ENCODE measurements at regions not wholly inside any gene's neighbourhood (a gene's known extent, or its start where the extent isn't known, plus 50 kb on each side); places are given as distances from the start of the nearest gene placed in this dataset.

DNA sequence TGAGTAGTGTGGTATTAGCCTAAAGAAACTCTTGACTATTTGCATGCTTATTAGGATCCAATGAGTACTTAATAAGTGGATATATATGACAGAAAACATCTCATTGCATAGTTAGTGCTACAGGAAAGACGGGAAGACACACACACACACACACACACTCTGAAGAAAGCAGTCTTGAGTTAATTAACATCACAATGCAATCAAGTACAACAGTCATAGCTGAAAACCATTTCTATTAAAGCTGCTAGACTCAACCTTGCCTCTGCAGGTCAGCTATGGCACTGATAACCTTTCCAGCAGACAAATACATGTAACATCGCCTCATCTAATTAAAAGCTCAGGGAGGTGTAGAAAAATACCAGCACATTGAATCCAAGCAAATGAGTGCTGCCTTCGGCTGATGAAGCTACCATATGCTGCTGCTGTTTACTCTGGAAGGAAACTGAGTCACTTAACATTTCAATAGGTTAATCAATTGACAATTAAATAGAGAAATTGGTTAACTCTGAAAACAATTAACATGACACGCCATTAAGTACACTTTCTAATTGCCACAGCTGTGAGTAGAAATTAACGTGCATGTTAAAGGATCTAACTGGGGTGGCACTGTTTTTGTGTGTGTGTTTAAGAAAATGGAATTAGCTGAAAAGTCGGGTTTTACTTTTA is 93.2 kb upstream of the OTX2 start:
- DNase-seq (ENCODE audit: low read depth), result no peak

DNA sequence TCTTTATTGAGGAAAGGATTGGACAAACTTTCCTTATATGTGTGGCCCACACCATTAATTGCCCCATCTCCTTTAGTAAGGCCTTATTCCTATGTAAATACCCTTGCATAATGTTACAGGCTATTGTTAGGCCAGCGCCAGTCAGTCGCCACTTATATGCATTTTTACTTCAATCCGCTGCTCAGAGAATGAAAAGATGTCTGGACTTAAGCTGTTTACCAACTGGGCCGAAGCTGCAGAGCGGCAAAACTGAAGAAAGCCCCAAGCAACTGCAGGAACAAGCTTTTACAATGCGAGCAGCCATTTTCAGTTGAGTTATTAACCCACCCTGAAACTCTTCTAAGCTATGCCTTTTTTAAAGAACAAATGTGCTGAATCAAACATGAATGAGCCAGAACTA is 92.1 kb upstream of the OTX2 start:
- no peak for DNase-seq (ENCODE audit: low read depth)

- DNase-seq (ENCODE audit: low read depth), result no peak
Measured at GRCh38 chr14:56900726-56901125, 90.4 kb upstream of the OTX2 start.

- no peak for DNase-seq (ENCODE audit: low read depth)
Measured at GRCh38 chr14:56899829-56900228, 89.5 kb upstream of the OTX2 start.

GRCh38 chr14:56896922-56897321 is 86.6 kb upstream of the OTX2 start:
- DNase-seq (ENCODE audit: low read depth), result no peak

DNA sequence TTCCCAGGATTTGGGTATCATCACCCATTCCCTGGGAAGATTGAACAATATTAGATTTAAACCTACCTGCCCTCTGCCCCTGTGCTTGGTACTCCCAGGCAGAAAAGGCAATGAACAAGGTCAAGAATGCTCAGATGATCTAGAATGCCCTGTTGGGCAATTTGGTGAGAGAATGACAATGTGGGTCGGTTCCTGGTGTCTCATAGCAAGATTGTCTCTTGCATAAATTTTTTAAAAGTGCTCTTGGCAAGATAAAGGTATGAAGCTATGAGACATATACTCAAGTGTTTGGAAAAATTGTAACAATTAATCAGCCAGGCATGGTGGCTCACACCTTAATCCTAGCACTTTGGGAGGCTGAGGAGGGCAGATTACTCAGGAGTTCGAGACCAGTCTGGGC is 86.0 kb upstream of the OTX2 start:
- DNase-seq (ENCODE audit: low read depth), result no peak

GRCh38 chr14:56895154-56895553 is 84.9 kb upstream of the OTX2 start:
- no peak for DNase-seq (ENCODE audit: low read depth)

DNA sequence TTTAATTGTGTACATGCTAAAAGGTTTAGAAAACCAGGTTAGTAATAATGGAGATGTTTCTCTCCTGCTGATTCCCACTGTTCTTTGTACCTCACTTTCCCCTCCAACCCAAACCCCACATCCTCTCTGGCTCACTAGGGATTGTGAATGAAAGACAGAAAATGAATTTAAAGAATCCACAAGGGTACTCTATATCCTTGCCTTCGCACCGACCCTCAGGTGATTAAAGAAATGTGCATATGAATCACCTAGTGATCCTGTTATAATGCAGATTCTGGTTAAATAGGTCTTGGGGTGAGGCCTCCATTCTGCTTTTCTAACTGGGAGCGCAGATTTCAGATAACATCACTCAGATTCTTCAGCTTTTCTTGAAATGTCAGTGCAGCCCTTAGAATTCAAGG is 84.3 kb upstream of the OTX2 start:
- DNase-seq (ENCODE audit: low read depth), result no peak

- no peak for DNase-seq (ENCODE audit: low read depth)
Measured at GRCh38 chr14:56892959-56893358, 82.7 kb upstream of the OTX2 start.

- DNase-seq (ENCODE audit: low read depth), result no peak
Measured at GRCh38 chr14:56891226-56891625, 80.9 kb upstream of the OTX2 start.

- DNase-seq (ENCODE audit: low read depth), result no peak
Measured at GRCh38 chr14:56889705-56890104, 79.4 kb upstream of the OTX2 start.

DNA sequence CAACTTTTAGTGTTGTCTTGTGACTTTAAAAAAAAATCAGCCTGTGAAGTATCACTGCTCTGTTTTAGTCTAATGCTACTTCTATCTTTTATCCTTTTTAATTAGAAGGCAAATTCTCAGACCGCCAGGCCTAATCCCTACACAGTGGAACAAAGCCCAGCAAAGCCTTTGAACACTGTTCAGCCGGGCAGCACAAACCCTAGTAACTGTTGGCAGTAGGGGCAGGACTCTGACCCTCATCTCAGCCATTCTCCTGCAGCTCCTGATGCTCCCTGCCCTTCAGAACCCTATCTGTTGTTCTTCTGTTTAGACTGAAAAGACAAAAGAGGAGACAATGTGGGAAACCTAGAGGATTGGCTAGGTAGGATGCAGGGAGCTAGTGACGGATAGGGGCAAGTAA is 78.0 kb upstream of the OTX2 start:
- DNase-seq (ENCODE audit: low read depth), result no peak

DNA sequence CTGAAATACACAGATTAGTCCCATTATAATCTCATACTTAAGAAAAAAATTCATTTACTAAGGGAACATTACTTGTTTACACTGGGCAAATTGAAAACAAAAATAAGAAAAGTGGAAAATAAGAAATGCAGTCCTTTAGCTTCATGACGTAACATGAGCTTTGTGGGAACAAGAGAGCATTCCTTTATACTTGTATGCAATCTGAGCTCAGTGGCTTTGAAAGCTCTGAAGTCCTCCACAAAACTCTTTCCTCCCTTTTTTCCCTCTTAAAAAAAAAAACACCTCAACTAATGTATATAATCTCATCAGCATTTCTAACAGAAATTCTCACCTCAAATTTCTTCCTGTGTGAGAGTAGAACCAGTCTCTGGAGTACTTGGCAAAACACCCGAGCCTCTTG is 76.9 kb upstream of the OTX2 start:
- no peak for DNase-seq (ENCODE audit: low read depth)

- no peak for DNase-seq (ENCODE audit: low read depth)
Measured at GRCh38 chr14:56886471-56887062, 76.3 kb upstream of the OTX2 start.

- no peak for DNase-seq (ENCODE audit: low read depth)
Measured at GRCh38 chr14:56885825-56886224, 75.5 kb upstream of the OTX2 start.

- DNase-seq (ENCODE audit: low read depth), result no peak
Measured at GRCh38 chr14:56884617-56885016, 74.3 kb upstream of the OTX2 start.

DNA sequence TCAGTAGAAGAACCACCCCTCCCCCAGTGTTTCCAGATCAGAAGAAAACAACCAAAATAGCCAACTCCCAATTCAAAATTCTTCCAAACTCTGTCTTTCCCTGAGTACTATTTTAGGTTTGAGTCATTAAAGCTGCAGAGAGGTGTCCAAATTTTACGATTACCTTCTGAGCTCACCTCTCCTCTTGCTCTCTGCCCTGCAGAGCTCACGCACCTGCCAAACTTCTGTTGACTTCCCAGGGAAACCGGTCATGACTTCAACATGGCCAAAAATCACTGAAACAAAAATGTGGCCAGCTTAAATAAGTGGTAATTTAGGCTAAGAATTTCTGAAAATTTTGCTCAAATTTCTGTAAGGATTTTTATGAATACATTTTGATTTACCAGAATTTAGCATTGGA is 70.9 kb upstream of the OTX2 start:
- no peak for DNase-seq (ENCODE audit: low read depth)

- DNase-seq (ENCODE audit: low read depth), result no peak
Measured at GRCh38 chr14:56878766-56879165, 68.5 kb upstream of the OTX2 start.

- DNase-seq (ENCODE audit: low read depth), result no peak
Measured at GRCh38 chr14:56875104-56875675, 64.9 kb upstream of the OTX2 start.

- no peak for DNase-seq (ENCODE audit: low read depth)
Measured at GRCh38 chr14:56874375-56874774, 64.1 kb upstream of the OTX2 start.

DNA sequence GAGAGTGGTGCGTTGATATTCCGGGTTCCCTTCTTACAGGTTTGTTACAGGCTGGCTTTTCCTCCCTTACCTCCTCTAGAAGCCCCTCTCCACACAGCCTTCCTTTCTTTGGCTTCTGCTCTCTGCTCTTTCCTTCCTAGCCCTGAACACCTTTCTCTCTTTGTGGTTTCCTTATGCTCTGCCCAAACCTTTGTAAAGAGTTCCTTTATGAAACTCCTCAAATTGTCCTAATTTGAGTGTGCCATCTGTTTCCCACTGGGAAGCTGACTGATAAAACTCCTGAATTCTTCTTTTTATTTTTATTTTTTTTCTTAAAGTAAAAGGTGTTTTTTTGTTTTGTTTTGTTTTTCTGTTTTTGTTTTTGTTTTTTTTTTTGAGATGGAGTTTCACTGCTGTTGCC is 60.1 kb upstream of the OTX2 start:
- DNase-seq (ENCODE audit: low read depth), result no peak

- DNase-seq (ENCODE audit: low read depth), result no peak
Measured at GRCh38 chr14:56868660-56869059, 58.4 kb upstream of the OTX2 start.

DNA sequence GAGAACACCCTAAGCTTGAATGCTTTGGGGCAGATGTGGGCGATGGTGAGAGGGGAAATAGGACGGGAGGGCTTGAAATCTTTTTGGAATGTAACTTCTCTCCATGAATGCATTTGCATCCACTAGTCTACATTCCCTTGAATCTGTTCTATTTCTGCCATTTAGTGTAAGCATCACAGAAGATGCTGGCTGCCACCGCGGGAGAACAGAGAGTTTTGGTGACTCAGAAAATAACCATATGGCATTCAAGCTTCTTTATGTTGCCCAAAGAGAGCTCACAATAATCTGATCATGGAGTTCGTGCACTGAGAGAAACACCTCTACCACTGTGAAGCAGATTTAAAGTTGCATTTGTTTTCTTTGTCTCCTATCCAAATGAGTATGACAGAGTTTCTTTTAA is 52.6 kb upstream of the OTX2 start:
- DNase-seq (ENCODE audit: low read depth), result no peak

GRCh38 chr14:56860441-56860840 is 50.2 kb upstream of the OTX2 start:
- DNase-seq (ENCODE audit: low read depth), result no peak

Data from activated T-cell treated with anti-CD3 and anti-CD28 coated beads for 48 hours (primary cell).